Endothelial cell of umbilical vein (primary cell): ENCODE measurements at regions not wholly inside any gene's neighbourhood (a gene's known extent, or its start where the extent isn't known, plus 50 kb on each side); places are given as distances from the start of the nearest gene placed in this dataset.

Experiments
- BruUV-seq: library from RNA; stranded (reverse); fragments of 400-500 nt; replicated peaks from 2 replicates; lab custom pipeline; 2021; lab: Mats Ljungman, UMichigan
- CTCF ChIA-PET: fragments of 300-600, 350-600 bp; sonication (Branson Sonifier 250); formaldehyde crosslinking; loops from one replicate; lab custom pipeline; 2021; ENCODE audit warnings: antibody characterized with exemption, inconsistent platforms; lab: Charles Lee
- POLR2A ChIA-PET: fragments of 300-600, 350-600 bp; sonication (Branson Sonifier 250); formaldehyde crosslinking; loops from one replicate; lab custom pipeline; 2021; ENCODE audit warnings: antibody characterized with exemption, inconsistent platforms; lab: Charles Lee
- DNase-seq: peaks from one replicate; pipeline ENCODE4 v3.0.0-alpha.2; 2011; ENCODE audit warnings: low read depth, low spot score
- FAIRE-seq: peaks from 2 replicates; lab custom pipeline; 2011; peaks lifted over from hg19 to GRCh38; lab: Jason Lieb, UNC
- H2AFZ ChIP-seq: 2 replicates; pipeline ENCODE4 v1.6.0; 2012; ENCODE audit warnings: low read depth, low read length, control low read depth, inconsistent platforms
- H3K27ac ChIP-seq: 2 replicates; pipeline ENCODE4 v1.5.1; 2011; ENCODE audit warnings: low read depth, mild to moderate bottlenecking, control low read depth, low read length, moderate library complexity; ENCODE audit not compliant: insufficient read depth
- H3K27me3 ChIP-seq, 2 experiments: 2 replicates each; pipeline versions ENCODE4 v1.6.0 to v1.6.1; 2011; ENCODE audit warnings: low read length in 2 of 2, mixed read lengths in 1 of 2; ENCODE audit not compliant: control insufficient read depth in 2 of 2, insufficient read depth in 2 of 2
- H3K36me3 ChIP-seq, 2 experiments: 2 replicates in 1 of 2; 3 replicates in 1 of 2; pipeline ENCODE4 v1.5.1; 2011; ENCODE audit warnings: low read length in 2 of 2, mild to moderate bottlenecking in 1 of 2, moderate library complexity in 1 of 2; ENCODE audit not compliant: control insufficient read depth in 2 of 2, insufficient read depth in 2 of 2; ENCODE audit errors: extremely low read depth in 1 of 2
- H3K4me1 ChIP-seq: 3 replicates; pipeline ENCODE4 v1.5.1; 2011; ENCODE audit warnings: mild to moderate bottlenecking, low read length; ENCODE audit not compliant: control insufficient read depth, insufficient read depth; ENCODE audit errors: extremely low read depth
- H3K4me2 ChIP-seq: 2 replicates; pipeline ENCODE4 v1.6.1; 2011; ENCODE audit warnings: low read length, control low read depth, mixed read lengths; ENCODE audit not compliant: insufficient read depth
- H3K4me3 ChIP-seq, 3 experiments: fragments of 200-600 bp in 1 of 3; sonication (generic), shearing (Covaris generic) in 1 of 3; replicated peaks in 1 of 3; 2 replicates each; pipeline ENCODE4 v1.5.1; 2011 to 2016; ENCODE audit warnings: control low read depth in 3 of 3, low read length in 3 of 3, mild to moderate bottlenecking in 2 of 3, inconsistent platforms in 1 of 3, low read depth in 1 of 3, moderate library complexity in 1 of 3; ENCODE audit not compliant: insufficient read depth in 1 of 3
- H3K79me2 ChIP-seq: 2 replicates; pipeline ENCODE4 v1.6.0; 2012; ENCODE audit warnings: low read length, inconsistent platforms; ENCODE audit not compliant: control insufficient read depth, insufficient read depth
- H3K9ac ChIP-seq: replicated peaks from 2 replicates; pipeline ENCODE3; 2011; ENCODE audit warnings: low read length, control low read depth; ENCODE audit not compliant: insufficient read depth; ENCODE audit errors: extremely low read depth
- H3K9me1 ChIP-seq: replicated peaks from 3 replicates; pipeline ENCODE4 v1.6.0; 2011; ENCODE audit warnings: mild to moderate bottlenecking, low read length; ENCODE audit not compliant: control insufficient read depth, insufficient read depth; ENCODE audit errors: extremely low read depth
- H3K9me3 ChIP-seq: replicated peaks from 2 replicates; pipeline ENCODE4 v1.5.1; 2012; ENCODE audit warnings: low read length, inconsistent platforms; ENCODE audit not compliant: control insufficient read depth, insufficient read depth
- H4K20me1 ChIP-seq: replicated peaks from 2 replicates; pipeline ENCODE3; 2011; ENCODE audit warnings: mild to moderate bottlenecking, low read length; ENCODE audit not compliant: control insufficient read depth, insufficient read depth; ENCODE audit errors: extremely low read depth
- CTCF ChIP-seq, 2 donors: IDR thresholded peaks; 1 replicate in 1 of 2; 2 replicates in 1 of 2; pipeline ENCODE4 v1.5.1; 2011; ENCODE audit warnings: low read length in 2 of 2, mild to moderate bottlenecking in 2 of 2, moderate library complexity in 2 of 2, control low read depth in 1 of 2, inconsistent platforms in 1 of 2, low read depth in 1 of 2; ENCODE audit not compliant: insufficient read depth in 1 of 2; ENCODE audit errors: extremely low read depth in 1 of 2
- EZH2 ChIP-seq: IDR thresholded peaks from 2 replicates; pipeline ENCODE4 v1.6.1; 2012; ENCODE audit warnings: borderline replicate concordance, low read depth, mild to moderate bottlenecking, moderate library complexity, low read length, inconsistent platforms; ENCODE audit not compliant: severe bottlenecking
- FOS ChIP-seq: IDR thresholded peaks from 2 replicates; pipeline ENCODE4 v1.6.1; 2011; ENCODE audit warnings: mild to moderate bottlenecking, low read length, moderate library complexity, borderline replicate concordance; ENCODE audit not compliant: insufficient read depth
- GATA2 ChIP-seq: IDR thresholded peaks from 2 replicates; pipeline ENCODE4 v1.7.0; 2011; ENCODE audit warnings: low read depth, mild to moderate bottlenecking, moderate library complexity, mixed read lengths, low read length; ENCODE audit not compliant: insufficient read length, insufficient read depth
- JUN ChIP-seq: IDR thresholded peaks from 2 replicates; pipeline ENCODE4 v1.6.1; 2011; ENCODE audit warnings: borderline replicate concordance, low read depth; ENCODE audit not compliant: insufficient read length, insufficient read depth
- MAX ChIP-seq: IDR thresholded peaks from 2 replicates; pipeline ENCODE4 v1.6.1; 2011; ENCODE audit not compliant: insufficient read depth, insufficient read length
- MYC ChIP-seq: IDR thresholded peaks from one replicate; pipeline ENCODE4 v1.6.1; 2011; ENCODE audit warnings: mild to moderate bottlenecking, low read depth, low read length
- POLR2A ChIP-seq: IDR thresholded peaks from 2 replicates; pipeline ENCODE4 v1.6.1; 2012; ENCODE audit warnings: low read depth, mild to moderate bottlenecking, control low read depth, low read length
- POLR2AphosphoS5 ChIP-seq: IDR thresholded peaks from 2 replicates; pipeline ENCODE4 v1.6.1; 2012; ENCODE audit warnings: low read depth, mild to moderate bottlenecking, control low read depth, low read length, moderate library complexity; ENCODE audit not compliant: insufficient read depth
- dilution Hi-C: fragments of 300-500 bp; cut with MboI; formaldehyde crosslinking; loops from one replicate; pipeline ENCODE4 v1.15.0; 2019; ENCODE audit warnings: low sequenced_read_pairs; ENCODE audit not compliant: extremely low pct_ligation_motif_present
- intact Hi-C: fragments of 100-400 bp; cut with micrococcal nuclease; formaldehyde crosslinking; loops from one replicate; pipeline ENCODE4 v1.10.0; 2022

GRCh38 chr1:232684371-232685105 is 54.6 kb upstream of the SIPA1L2 start:
- TSS peak; percentile 36 for BruUV-seq

More at GRCh38 chr1:232684371-232685105, 54.6 kb upstream of the SIPA1L2 start:
- ChIA-PET POLR2A (no interaction called here), CTCF (interaction anchor here (0.7 to 2.1 kb wide), 6 partner anchors 9 to 126 kb away, joined by 3 to 10 read pairs (median 4); no protein-coding TSS in a partner anchor)
- H3K27ac ChIP-seq: peak overlapping the region; percentile 62
- H3K9me1 ChIP-seq: no peaks in the 10 kb centered on the region
- H3K4me3 ChIP-seq: no peak overlapping the region
- H2AFZ ChIP-seq: peak overlapping the region; percentile 47
- TF ChIP-seq POLR2A (peak; percentile 57), CTCF (IDR thresholded peaks at IDR 0.05; ENCODE audit: extremely low read depth in 1 of 2, insufficient read depth in 1 of 2, low read depth in 1 of 2, low read length in 2 of 2) (no peak), FOS (peak; percentile 48), POLR2AphosphoS5 (peak; percentile 61), EZH2 (no peak), GATA2 (peak; percentile 43), MYC (no peak), JUN (peak; percentile 62), MAX (no peak)
- intact Hi-C loops (loop anchor here (1.0 to 5.0 kb wide), 5 partner anchors 17 to 290 kb away; partner anchors contain the start of genes MAP10, NTPCR and SIPA1L2), dilution Hi-C loops (no loop called here)
- H3K4me1 ChIP-seq: peaks cover 40% of the 10 kb centered on the region
- no peaks in the 10 kb centered on the region for H3K27me3 ChIP-seq
- H3K9me3 ChIP-seq: no peaks in the 10 kb centered on the region
- FAIRE-seq (peak; percentile 87), DNase-seq (peak; percentile 74)
- no peaks in the 10 kb centered on the region for H3K79me2 ChIP-seq
- no peaks in the 10 kb centered on the region for H4K20me1 ChIP-seq
- peak overlapping the region; percentile 52 for H3K4me2 ChIP-seq
- H3K36me3 ChIP-seq: no peaks in the 10 kb centered on the region
- no peak overlapping the region for H3K9ac ChIP-seq
